SK-N-SH treated with all-trans-retinoic acid at 6 μM for 48 hours (cell line): ENCODE measurements at regions not wholly inside any gene's neighbourhood (a gene's known extent, or its start where the extent isn't known, plus 50 kb on each side); places are given as distances from the start of the nearest gene placed in this dataset.

Experiments
- ATAC-seq: fragments of 200-7000 bp; cut with Tn5 transposase; 3 replicates; pipeline ENCODE4 v1.9.1; 2020; ENCODE audit warnings: mild to moderate bottlenecking, moderate library complexity
- ARNTL ChIP-seq: fragments of 450-650 bp; formaldehyde crosslinking; IDR thresholded peaks from 2 replicates; pipeline ENCODE4 v1.5.0; 2020; ENCODE audit warnings: low read depth, mild to moderate bottlenecking, moderate library complexity, borderline replicate concordance
- BACH2 ChIP-seq: fragments of 250-450 bp; sonication (Bioruptor Pico); IDR thresholded peaks from 2 replicates; pipeline ENCODE4 v1.9.0; 2021; ENCODE audit warnings: mild to moderate bottlenecking, borderline replicate concordance
- CSDC2 ChIP-seq: fragments of 250-450 bp; sonication (Bioruptor Pico); IDR thresholded peaks from 2 replicates; pipeline ENCODE4 v1.5.0; 2020; ENCODE audit warnings: mild to moderate bottlenecking, moderate library complexity
- OSR1 ChIP-seq: fragments of 250-450 bp; sonication (Bioruptor Pico); IDR thresholded peaks from 2 replicates; pipeline ENCODE4 v1.8.0; 2022; ENCODE audit warnings: moderate library complexity, mild to moderate bottlenecking, inconsistent platforms
- PPARA ChIP-seq: fragments of 250-450 bp; sonication (Bioruptor Pico); IDR thresholded peaks from 2 replicates; pipeline ENCODE4 v1.5.0; 2020; ENCODE audit warnings: mild to moderate bottlenecking, borderline replicate concordance
- RARB ChIP-seq: fragments of 250-450 bp; sonication (Bioruptor Pico); IDR thresholded peaks from 2 replicates; pipeline ENCODE4 v1.8.0; 2021; ENCODE audit warnings: mild to moderate bottlenecking, moderate library complexity
- TCF4 ChIP-seq: fragments of 250-450 bp; sonication (Bioruptor Pico); IDR thresholded peaks from 2 replicates; pipeline ENCODE4 v1.8.0; 2021; ENCODE audit warnings: mild to moderate bottlenecking, moderate library complexity, borderline replicate concordance
- TOX ChIP-seq: fragments of 250-450 bp; sonication (Bioruptor Pico); IDR thresholded peaks from 2 replicates; pipeline ENCODE4 v1.8.0; 2021; ENCODE audit warnings: mild to moderate bottlenecking, moderate library complexity, borderline replicate concordance
- ZC3H10 ChIP-seq: fragments of 250-450 bp; sonication (Bioruptor Pico); IDR thresholded peaks from 2 replicates; pipeline ENCODE4 v1.5.1; 2021; ENCODE audit warnings: mild to moderate bottlenecking, moderate library complexity
- ZFP3 ChIP-seq: fragments of 250-450 bp; sonication (Bioruptor Pico); IDR thresholded peaks from 2 replicates; pipeline ENCODE4 v1.5.0; 2020; ENCODE audit warnings: mild to moderate bottlenecking, moderate library complexity
- ZFP30 ChIP-seq: fragments of 450-650 bp; formaldehyde crosslinking; IDR thresholded peaks from 2 replicates; pipeline ENCODE4 v1.5.0; 2022; ENCODE audit warnings: mild to moderate bottlenecking, moderate library complexity
- ZNF565 ChIP-seq: fragments of 450-650 bp; formaldehyde crosslinking; conservative IDR thresholded peaks from 2 replicates; pipeline ENCODE4 v1.5.0; 2020; ENCODE audit warnings: low read depth, mild to moderate bottlenecking, moderate library complexity
- ZNF70 ChIP-seq: fragments of 450-650 bp; formaldehyde crosslinking; IDR thresholded peaks from 2 replicates; pipeline ENCODE4 v1.5.0; 2020; ENCODE audit warnings: mild to moderate bottlenecking, moderate library complexity
- TF ChIP-seq, protein P1 (sequence below): fragments of 250-450 bp; sonication (Bioruptor Pico); IDR thresholded peaks from 2 replicates; pipeline ENCODE4 v1.5.0; 2020; ENCODE audit warnings: mild to moderate bottlenecking, moderate library complexity
- TF ChIP-seq, protein P2 (sequence below): fragments of 250-450 bp; sonication (Bioruptor Pico); IDR thresholded peaks from 2 replicates; pipeline ENCODE4 v1.5.1; 2020; ENCODE audit warnings: low read depth, mild to moderate bottlenecking, moderate library complexity
- TF ChIP-seq, protein P3 (sequence below): fragments of 250-450 bp; sonication (Bioruptor Pico); IDR thresholded peaks from 2 replicates; pipeline ENCODE4 v1.5.1; 2021; ENCODE audit warnings: mild to moderate bottlenecking, moderate library complexity
- TF ChIP-seq, protein P4 (sequence below): fragments of 250-450 bp; sonication (Bioruptor Pico); IDR thresholded peaks from 2 replicates; pipeline ENCODE4 v1.8.0; 2020; ENCODE audit warnings: mild to moderate bottlenecking, moderate library complexity, borderline replicate concordance
- TF ChIP-seq, protein P5 (sequence below): fragments of 250-450 bp; sonication (Bioruptor Pico); IDR thresholded peaks from 2 replicates; pipeline ENCODE4 v1.8.0; 2021; ENCODE audit warnings: low read depth, mild to moderate bottlenecking, moderate library complexity, borderline replicate concordance

DNA sequence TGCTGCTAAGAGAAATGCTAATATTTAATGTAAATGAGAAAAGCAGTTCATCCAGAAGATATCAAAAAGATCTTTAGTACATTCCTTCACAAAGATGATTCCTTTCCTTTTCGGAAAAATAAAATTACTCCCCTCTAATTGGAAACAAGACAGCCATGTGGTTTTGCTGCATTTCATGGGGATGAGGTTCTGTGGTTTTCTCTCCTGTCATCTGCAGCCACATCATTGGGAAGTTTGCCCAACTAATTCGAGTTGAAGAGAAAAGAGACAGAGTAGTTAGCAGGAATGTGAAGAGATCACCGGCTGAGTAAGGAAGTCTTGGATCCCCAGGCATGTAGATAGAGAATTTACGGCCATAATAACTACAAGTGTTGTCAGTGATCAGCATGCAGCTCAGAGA, 122.1 kb downstream of the CYSLTR2 start (continued):
- TF ChIP-seq, protein P1, sequence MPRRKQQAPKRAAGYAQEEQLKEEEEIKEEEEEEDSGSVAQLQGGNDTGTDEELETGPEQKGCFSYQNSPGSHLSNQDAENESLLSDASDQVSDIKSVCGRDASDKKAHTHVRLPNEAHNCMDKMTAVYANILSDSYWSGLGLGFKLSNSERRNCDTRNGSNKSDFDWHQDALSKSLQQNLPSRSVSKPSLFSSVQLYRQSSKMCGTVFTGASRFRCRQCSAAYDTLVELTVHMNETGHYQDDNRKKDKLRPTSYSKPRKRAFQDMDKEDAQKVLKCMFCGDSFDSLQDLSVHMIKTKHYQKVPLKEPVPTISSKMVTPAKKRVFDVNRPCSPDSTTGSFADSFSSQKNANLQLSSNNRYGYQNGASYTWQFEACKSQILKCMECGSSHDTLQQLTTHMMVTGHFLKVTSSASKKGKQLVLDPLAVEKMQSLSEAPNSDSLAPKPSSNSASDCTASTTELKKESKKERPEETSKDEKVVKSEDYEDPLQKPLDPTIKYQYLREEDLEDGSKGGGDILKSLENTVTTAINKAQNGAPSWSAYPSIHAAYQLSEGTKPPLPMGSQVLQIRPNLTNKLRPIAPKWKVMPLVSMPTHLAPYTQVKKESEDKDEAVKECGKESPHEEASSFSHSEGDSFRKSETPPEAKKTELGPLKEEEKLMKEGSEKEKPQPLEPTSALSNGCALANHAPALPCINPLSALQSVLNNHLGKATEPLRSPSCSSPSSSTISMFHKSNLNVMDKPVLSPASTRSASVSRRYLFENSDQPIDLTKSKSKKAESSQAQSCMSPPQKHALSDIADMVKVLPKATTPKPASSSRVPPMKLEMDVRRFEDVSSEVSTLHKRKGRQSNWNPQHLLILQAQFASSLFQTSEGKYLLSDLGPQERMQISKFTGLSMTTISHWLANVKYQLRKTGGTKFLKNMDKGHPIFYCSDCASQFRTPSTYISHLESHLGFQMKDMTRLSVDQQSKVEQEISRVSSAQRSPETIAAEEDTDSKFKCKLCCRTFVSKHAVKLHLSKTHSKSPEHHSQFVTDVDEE (CRISPR knock-in tag), result no peak
- TF ChIP-seq, protein P2, sequence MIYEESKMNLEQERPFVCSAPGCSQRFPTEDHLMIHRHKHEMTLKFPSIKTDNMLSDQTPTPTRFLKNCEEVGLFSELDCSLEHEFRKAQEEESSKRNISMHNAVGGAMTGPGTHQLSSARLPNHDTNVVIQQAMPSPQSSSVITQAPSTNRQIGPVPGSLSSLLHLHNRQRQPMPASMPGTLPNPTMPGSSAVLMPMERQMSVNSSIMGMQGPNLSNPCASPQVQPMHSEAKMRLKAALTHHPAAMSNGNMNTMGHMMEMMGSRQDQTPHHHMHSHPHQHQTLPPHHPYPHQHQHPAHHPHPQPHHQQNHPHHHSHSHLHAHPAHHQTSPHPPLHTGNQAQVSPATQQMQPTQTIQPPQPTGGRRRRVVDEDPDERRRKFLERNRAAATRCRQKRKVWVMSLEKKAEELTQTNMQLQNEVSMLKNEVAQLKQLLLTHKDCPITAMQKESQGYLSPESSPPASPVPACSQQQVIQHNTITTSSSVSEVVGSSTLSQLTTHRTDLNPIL (CRISPR knock-in tag), result peak; percentile 77; the same call in 1 of the 2 replicates
- TF ChIP-seq TCF4, result peak; percentile 56; the same call in 1 of the 2 replicates
- no peak for TF ChIP-seq TOX
- TF ChIP-seq ZNF70 (CRISPR knock-in tag), result no peak
- no peak for TF ChIP-seq ARNTL (CRISPR knock-in tag)
- no peak for TF ChIP-seq PPARA (CRISPR knock-in tag)

DNA sequence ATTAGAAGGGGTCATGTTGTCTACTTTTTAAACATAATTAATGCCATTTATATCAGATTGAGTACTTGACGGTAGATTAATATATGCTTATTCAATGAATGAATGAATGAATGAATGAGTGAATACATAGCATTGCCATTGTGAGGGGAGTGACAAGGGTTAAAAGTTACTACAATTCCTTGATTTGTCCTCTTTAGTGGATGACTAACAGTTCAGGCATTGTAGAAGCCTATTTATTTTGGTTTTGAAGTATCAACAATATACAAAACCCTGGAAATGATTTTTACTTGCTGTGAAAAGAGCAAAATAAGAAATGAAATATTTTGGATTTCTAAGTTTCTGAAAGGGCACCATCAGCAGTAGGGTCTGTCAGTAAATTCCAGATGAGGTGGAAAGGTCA, 122.7 kb downstream of the CYSLTR2 start:
- TF ChIP-seq TCF4 (no peak), ZC3H10 (CRISPR knock-in tag) (no peak), ZFP3 (CRISPR knock-in tag) (no peak), ZFP30 (CRISPR knock-in tag) (no peak), OSR1 (CRISPR knock-in tag) (no peak), CSDC2 (CRISPR knock-in tag) (no peak), RARB (CRISPR knock-in tag) (no peak), ZNF70 (CRISPR knock-in tag) (no peak), ZNF565 (CRISPR knock-in tag) (no peak), PPARA (CRISPR knock-in tag) (no peak), ARNTL (CRISPR knock-in tag) (no peak), TOX (no peak)
- TF ChIP-seq, protein P3, sequence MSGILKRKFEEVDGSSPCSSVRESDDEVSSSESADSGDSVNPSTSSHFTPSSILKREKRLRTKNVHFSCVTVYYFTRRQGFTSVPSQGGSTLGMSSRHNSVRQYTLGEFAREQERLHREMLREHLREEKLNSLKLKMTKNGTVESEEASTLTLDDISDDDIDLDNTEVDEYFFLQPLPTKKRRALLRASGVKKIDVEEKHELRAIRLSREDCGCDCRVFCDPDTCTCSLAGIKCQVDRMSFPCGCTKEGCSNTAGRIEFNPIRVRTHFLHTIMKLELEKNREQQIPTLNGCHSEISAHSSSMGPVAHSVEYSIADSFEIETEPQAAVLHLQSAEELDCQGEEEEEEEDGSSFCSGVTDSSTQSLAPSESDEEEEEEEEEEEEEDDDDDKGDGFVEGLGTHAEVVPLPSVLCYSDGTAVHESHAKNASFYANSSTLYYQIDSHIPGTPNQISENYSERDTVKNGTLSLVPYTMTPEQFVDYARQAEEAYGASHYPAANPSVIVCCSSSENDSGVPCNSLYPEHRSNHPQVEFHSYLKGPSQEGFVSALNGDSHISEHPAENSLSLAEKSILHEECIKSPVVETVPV, result no peak
- TF ChIP-seq, protein P4, sequence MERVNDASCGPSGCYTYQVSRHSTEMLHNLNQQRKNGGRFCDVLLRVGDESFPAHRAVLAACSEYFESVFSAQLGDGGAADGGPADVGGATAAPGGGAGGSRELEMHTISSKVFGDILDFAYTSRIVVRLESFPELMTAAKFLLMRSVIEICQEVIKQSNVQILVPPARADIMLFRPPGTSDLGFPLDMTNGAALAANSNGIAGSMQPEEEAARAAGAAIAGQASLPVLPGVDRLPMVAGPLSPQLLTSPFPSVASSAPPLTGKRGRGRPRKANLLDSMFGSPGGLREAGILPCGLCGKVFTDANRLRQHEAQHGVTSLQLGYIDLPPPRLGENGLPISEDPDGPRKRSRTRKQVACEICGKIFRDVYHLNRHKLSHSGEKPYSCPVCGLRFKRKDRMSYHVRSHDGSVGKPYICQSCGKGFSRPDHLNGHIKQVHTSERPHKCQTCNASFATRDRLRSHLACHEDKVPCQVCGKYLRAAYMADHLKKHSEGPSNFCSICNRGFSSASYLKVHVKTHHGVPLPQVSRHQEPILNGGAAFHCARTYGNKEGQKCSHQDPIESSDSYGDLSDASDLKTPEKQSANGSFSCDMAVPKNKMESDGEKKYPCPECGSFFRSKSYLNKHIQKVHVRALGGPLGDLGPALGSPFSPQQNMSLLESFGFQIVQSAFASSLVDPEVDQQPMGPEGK (CRISPR knock-in tag), result no peak
- TF ChIP-seq, all 23 proteins: peak for 0
- ATAC-seq, result peak; percentile 8; the same call in 1 of the 3 replicates

DNA sequence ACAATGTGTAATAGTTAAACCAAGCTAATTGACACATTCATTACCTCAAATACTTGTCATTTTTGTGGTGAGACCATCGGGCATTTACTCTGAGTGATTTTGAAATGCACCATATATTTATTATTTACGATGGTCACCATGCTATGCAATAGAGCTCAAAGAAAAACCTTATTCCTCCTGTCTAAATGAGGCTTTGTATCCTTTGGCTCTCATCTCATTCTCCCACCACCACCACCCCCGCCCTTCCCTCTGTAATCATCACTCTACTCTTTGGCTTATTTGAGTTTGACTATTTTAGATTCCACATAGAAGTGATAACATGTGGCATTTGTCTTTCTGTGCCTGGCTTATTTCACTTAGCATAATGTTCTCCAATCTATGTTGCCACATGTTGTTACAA, 124.9 kb downstream of the CYSLTR2 start:
- ATAC-seq, result no peak
- TF ChIP-seq ZNF565 (CRISPR knock-in tag) (no peak), ZC3H10 (CRISPR knock-in tag) (no peak), OSR1 (CRISPR knock-in tag) (no peak), RARB (CRISPR knock-in tag) (no peak), ZFP30 (CRISPR knock-in tag) (no peak), ZFP3 (CRISPR knock-in tag) (no peak), PPARA (CRISPR knock-in tag) (no peak), TCF4 (no peak), BACH2 (CRISPR knock-in tag) (no peak)
- TF ChIP-seq, protein P3, result no peak
- TF ChIP-seq, protein P5, sequence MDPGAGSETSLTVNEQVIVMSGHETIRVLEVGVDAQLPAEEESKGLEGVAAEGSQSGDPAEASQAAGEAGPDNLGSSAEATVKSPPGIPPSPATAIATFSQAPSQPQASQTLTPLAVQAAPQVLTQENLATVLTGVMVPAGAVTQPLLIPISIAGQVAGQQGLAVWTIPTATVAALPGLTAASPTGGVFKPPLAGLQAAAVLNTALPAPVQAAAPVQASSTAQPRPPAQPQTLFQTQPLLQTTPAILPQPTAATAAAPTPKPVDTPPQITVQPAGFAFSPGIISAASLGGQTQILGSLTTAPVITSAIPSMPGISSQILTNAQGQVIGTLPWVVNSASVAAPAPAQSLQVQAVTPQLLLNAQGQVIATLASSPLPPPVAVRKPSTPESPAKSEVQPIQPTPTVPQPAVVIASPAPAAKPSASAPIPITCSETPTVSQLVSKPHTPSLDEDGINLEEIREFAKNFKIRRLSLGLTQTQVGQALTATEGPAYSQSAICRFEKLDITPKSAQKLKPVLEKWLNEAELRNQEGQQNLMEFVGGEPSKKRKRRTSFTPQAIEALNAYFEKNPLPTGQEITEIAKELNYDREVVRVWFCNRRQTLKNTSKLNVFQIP (CRISPR knock-in tag), result no peak
